ENCODE measurements at regions not wholly inside any gene's neighbourhood (a gene's known extent, or its start where the extent isn't known, plus 50 kb on each side); places are given as distances from the start of the nearest gene placed in this dataset.
"Not testable (repeated sequence)": the region's sequence is repeated elsewhere in the genome, so short reads cannot be mapped to it uniquely, and the experiment has no call there.

DNA sequence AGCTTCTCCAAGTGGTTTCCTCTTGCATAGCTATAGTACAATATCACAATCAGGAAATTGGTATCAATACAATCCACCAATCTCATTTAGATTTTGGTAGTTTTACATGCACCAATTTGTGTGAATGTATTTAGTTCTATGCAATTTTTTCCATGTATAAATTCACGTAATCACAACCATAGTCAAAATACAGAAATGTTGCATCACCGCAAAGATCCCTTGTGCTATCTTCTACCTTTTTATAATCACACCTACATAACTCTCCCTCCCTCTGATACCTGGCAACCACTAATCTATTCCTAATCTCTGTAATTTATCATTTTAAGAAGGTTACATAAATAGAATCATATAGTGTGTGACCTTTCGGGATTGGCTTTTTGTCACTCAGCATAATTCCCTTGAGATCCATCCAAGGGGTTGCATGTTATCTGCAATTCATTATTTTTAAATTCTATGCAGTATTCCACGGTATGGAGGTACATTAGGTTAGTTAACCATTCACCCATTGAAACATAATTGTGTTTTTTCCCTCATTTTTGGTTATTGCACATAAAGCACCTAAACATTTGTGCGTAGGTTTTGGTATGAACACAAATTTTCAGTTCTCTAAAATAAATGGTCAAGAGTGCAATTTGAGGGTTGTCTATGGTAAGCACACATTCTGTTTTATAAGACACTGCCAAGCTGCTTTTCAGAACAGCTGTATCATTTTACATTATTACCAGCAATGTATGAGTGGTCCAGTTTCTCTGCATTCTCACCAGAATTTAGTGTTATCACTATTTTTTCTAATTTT is 95.1 kb upstream of the SLC22A23 start:
- no peak for DNase-seq (ENCODE audit: low read depth)

DNA sequence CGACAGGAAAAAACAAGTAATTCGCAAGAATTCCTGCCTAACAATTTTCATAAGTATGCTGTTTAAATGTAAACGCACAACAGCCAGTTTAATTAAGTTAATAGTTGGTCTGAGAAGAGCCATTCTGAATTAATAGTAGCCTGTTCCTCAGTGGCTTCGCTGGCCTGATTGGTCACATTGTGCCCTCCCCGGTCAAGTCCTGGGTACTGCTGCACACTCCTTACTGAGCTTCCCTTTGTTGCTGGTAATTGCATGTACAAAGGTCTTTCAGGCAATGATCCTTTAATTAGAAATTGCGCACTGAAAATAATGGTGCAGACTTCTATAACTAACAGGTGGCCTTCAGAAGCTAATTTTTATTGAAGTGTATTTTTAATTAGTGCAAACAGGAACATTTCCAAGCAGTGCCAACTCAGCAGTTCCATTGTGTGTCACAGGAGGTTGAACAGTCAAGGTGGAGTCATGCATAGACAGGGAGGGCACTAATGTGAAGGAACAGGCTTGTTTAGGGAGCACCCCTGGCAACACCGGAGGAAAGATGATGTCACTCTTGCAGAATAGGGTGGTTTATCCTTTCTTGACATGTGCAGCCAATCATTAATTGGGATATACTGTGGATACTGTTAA is 92.6 kb upstream of the SLC22A23 start:
- DNase-seq (ENCODE audit: low read depth), result no peak

DNA sequence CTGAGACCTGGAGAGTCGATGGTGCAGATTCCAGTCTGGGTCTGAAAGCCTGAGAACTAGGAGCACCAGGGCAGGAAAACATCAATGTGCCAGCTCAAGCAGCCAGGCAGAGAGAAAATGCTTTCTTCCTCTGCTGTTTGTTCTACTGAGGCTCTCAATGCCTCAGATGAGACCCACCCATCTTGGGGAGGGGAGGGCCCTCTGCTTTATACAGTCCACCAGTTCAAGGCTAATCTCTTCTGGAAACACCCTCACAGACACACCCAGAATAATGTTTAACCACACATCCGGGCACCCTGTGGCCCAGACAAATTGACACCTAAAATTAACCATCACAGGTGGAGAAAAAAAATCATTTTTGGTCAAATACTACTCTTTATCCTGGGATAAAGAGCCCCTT is 89.3 kb upstream of the SLC22A23 start:
- DNase-seq (ENCODE audit: low read depth), result no peak

DNA sequence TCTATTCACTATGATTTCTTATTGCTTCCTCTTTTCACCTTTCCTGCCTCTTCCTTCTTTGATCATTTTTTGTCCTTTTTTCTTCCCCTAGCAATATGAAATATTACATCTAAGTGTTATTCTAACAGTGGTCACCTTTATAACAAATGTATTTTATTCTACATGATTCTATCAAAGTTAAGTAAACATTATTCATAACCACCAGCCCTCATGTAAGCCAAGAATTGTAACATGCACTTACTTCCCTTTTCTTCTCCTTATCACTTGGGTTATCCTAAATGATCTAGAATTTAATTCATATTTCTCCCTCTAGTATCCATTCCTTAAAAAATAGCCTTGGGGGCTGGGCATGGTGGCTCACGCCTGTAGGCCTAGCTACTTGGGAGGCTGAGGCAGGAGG is 88.3 kb upstream of the SLC22A23 start:
- no peak for DNase-seq (ENCODE audit: low read depth)

DNA sequence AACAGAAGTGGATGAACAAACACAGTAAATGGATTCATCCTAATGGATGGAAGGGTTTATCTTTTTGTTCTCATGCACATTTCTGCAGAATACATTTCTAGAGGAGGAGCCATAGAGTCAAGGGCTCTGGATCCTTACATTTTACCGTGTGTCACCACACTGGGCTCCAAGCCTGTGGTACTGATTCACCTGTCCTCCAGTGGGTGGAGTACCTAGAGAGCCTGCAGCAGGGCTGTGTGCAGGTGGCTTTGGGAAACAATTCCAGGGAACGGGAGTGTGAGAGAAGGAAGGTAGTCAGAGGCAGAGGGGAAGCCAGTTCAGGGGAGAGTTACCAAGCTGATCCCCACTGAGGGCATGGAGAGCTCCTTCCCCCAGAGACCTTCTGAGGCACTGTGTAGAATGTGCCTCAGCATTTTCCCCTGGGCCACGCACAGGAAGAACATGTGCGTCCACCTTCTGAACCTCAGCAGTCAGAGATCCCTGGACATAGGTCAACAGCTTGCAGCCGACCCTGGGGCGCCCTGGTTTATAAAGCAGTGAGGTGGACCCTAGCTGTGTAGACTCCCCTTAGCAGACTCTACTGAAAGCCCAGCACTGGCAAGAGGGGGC is 85.3 kb upstream of the SLC22A23 start:
- no peak for DNase-seq (ENCODE audit: low read depth)

DNA sequence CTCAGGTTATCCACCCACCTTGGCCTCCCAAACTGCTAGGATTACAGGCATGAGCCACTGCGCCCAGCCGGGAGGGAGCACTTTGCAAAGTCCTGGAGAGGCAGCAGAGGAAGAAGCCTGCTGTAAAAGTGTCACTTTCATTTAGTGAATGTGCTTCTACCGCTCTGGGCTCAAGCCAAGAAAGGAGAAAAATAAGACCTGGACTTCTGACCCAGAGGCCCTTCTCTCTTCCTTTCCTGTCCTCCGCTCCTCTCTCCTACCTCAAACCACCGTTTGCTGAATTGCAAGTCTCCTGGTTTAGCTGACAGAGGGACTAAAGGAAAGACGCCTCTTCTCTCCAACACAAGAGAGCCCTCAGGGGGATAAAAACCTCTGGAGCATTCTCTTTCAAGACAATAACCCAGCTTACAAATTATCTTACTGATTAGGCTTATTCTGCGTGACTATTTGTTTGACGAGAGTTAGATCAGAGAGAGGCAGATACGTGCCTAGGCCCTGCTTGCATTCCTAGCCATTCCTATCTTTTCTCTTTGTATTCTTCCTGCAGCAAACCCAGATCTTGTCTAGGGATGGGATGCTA is 84.2 kb upstream of the SLC22A23 start:
- DNase-seq (ENCODE audit: low read depth), result no peak

DNA sequence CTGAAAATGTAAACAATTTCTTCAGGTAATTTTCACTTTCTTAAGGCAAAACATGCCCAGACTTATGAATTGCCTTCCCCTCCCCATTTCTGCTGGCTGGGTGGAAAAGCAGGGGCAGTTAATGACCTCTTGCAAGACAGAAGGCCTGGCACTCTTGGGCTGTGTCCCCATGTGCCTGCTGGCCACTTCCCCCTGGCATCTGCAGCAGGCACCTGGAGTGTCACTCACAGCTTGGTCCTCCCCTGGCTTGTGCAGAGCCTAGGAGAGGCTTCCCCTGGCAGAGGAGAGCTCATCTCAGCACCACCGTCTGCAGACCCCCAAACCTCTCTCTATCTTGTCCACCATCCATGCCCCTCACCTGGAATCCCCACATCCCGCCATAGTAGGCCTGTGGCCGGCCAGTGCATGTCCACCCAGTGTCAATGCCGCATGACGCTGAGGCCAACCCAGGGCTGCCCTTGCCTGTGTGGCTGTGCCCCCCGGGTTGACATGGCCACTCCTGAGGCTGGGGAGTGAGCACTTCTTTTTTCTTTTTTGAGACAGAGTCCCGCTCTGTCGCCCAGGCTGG is 83.5 kb upstream of the SLC22A23 start:
- no peak for DNase-seq (ENCODE audit: low read depth)

DNA sequence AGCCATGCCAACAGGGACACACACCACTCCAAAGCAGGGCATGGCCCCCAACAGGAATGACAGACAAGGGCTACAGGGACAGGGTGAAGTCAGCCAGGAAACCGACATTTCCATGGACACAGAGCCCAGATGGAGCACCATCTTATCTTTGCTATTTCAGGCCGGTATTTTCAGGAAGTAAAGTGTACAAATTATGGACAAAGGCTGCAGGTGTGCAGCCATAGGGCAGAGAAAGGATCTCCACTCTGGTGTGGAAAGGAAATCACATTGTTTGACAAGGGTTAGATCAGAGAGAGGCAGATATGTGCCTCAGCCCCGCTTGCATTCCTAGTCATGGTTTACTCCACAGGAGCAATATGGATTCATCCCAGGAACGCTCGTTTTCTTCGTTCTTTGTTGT is 81.7 kb upstream of the SLC22A23 start:
- no peak for DNase-seq (ENCODE audit: low read depth)

DNA sequence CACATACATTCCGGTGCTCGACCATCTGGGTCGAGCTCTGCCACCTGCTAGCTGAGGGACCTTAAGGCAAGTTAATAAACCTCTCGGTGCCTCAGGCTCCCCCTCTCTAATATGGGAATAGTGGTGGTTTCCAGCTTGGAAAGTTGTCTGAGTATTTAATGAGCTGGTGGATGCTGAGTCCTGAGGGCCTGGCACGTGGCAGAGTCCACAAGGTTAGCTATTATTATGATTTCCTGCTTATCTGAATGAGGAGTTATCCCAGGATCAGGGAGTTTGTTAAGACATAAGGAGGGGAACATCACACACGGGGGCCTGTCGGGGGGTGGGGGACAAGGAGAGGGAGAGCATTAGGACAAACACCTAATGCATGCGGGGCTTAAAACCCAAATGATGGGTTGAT is 80.1 kb upstream of the SLC22A23 start:
- no peak for DNase-seq (ENCODE audit: low read depth)

DNA sequence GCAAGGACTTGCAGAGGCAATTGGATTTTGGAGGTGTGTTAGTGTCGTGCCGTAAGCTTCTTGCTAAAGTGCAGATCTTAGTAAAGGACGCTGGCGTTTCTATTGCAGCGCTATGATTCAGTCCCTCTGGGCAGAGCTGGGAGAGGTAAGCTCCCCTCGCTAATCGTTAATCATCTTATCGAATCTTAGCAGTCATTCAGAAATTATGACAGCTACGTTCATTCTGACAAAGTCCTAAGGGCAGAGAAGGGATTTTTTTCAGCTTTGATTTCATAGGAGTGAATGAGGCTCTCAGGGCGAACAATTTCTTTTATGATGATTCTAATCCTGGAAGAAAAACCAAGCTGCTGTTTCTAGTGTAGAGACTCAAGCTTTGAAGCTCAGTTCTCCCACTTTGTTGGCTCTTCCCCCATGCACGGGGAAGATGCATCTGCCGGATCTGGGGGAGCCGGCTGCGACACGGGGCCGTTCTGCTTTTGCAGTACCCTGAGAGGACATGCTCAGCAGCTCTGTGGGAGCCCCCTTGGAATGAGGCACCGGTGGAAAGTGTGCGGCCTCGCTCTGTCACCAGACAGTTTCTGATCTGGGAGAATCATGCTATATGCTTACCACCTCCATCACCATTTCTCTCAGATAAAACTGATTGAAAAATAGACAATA is 79.1 kb upstream of the SLC22A23 start:
- no peak for DNase-seq (ENCODE audit: low read depth)

DNA sequence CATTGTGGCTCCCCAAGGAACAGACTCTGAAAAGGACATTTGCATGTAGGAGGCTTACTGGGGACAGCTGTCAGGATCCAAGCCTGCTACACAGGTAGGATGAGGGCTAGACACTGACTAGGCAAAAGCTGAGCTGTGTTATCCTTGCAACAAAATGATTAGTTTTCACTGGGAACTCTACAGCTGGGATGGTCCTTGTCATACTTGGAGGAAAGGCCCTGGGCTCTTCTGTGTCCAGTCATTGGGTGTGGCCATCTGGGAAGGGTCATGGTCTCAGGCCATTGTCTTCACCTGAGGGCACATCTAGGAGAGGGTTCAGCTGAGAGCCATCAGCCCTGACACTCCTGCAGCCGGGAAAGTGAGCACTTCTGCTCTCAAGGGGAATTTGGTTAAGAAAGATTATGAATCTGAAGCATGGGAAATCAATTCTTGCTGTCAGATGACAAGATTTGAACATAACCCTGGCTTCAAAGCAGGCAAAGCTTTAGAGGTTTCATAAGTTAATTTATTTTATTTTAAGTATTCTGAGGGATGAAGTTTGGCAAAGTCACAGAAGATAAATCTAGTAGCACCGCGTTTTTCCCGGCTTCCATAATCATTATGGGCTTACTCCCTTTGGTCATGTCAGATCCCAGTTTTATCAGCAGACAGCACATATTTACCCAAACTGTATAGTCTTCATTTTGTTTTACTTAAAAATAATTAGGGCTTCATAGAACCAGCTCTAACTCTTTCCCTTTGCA is 78.4 kb upstream of the SLC22A23 start:
- no peak for DNase-seq (ENCODE audit: low read depth)

DNA sequence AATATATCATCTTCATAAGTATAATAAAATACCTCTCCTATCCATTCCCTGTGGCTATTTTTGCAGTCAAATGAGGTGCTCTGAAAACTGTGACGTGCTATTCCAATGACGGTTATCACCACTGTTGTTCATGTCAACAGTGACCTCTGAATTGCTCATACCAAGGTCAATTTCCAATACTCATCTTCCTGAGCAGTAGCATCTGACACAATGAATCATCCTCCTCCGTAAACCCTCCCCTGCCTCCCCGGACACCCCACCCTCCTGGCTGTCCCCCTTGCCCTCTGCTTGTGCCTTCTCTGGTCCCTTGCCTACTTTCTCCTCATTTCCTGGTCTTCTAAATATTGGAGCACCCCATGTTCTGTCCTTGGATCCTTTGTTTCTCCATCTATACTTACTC is 77.7 kb upstream of the SLC22A23 start:
- no peak for DNase-seq (ENCODE audit: low read depth)

DNA sequence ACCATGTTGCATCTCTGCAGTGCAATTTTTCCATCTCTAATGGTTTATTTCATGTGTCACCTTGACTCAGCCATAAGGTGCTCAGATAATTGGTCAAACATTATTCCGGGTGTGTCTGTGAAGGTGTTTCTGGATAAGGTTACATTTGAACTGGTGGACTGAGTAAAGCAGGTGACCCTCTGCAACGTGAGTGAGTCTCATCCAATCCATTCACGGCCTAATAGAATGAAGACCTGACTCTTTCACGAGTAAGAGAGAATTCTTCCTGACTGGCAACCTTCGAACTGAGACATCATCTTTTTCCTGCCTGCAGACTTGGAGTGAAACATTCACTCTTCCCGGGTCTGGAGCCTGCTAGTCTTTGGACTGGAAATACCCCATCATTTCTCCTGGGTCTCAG is 77.1 kb upstream of the SLC22A23 start:
- DNase-seq (ENCODE audit: low read depth), result no peak

DNA sequence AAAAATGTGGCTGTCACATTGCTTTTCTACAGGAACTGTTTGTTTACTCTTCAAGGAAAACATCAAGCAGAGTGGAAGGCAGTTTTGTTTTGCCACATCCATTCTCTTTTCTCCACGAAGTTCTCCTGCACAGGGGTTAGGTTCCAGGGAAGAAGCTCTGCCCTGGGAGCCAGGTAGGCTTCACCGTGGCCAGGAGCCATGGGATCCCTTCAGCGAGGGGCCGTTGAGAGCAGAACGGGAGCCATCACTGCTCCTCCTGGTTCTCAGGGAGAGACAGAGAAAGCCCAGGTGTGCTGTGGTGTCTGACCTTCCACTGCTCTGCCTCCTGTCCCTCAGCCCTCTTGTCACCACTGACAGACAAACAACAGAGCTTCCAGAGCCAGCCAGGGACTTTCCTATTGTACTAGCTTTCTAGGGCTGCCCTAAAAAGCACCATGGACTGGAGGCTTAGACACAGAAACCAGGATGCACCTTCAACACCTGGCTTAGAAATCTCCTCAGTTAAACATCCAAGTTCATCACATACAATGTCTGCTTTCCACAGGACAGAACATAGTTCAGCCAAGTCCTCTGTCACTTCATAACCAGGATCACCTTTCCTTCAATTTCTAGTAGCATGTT is 75.6 kb upstream of the SLC22A23 start:
- no peak for DNase-seq (ENCODE audit: low read depth)

DNA sequence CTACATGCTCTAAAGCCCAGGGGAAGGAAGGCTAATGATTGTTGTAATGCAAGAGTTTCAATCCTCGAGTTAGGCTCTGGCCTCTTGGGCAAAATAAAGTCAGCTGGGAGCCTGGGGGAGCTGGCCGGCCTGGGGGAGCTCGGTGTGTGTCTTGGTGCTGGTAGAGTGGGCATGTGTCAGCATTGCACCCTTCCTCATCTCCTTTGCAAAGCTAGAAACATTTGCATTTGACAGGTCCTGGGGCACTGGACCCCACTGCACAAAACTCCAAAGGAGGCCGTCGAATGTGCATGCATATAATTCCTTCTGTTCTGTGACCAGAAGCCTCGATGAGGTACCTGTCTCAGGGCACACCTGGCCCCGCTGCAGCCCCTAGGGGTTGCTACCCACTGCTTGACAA is 74.6 kb upstream of the SLC22A23 start:
- no peak for DNase-seq (ENCODE audit: low read depth)

DNA sequence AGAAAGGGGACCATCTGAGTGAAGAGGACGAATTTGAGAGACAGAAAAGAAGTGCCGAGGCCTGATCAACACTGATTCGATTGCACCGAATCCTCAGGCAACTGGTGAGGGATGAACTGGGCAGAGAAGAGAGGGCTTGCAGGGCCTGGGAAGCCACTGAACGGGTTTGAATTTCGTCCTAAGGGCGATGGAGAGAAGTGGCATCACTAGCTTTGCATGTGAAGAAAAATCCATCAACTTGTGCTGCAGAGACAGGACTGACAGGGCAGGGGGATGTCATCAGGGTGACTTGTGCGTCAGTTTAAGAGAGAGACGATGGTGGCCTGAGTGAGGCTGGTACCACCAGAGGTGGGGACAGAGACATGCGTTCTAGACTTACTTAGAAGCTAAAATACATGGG is 73.7 kb upstream of the SLC22A23 start:
- no peak for DNase-seq (ENCODE audit: low read depth)

DNA sequence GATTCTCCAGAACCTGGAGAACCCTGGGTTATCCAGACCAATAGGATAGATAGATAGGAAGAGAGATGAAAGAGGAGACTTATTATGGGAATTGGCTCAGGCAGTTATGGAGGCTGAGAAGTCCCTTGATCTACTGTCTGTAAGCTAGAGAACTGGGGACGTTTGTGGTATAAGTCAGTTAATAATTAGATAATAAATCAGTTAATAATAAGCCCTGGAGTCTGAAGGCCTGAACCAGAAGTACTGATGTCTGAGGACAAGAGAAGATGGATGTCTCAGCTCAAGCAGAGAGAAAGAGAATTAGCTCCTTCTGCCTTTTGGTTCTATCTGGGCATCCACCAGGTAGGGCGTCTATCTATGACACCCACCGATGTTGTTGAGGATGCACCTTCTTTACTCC is 72.9 kb upstream of the SLC22A23 start:
- DNase-seq (ENCODE audit: low read depth), result no peak

DNA sequence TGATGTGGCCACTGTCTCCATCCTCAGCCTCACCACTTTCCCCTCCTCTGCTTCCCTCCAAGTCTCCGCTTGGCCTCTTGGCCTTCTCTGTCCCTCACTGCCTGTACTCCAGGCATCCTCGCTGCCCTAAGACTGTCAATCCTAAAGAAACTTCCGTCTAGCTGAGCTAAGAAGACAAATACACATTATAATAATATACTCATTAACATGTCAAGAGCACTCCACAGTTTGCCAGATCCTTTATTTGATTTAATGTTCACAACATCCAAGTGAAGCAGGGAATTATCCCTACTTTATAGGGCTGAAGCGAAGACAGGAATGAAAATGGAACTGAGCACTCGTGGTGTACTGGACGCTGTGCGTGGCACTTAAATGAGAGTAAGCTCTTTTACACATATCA is 72.4 kb upstream of the SLC22A23 start:
- DNase-seq (ENCODE audit: low read depth), result no peak

DNA sequence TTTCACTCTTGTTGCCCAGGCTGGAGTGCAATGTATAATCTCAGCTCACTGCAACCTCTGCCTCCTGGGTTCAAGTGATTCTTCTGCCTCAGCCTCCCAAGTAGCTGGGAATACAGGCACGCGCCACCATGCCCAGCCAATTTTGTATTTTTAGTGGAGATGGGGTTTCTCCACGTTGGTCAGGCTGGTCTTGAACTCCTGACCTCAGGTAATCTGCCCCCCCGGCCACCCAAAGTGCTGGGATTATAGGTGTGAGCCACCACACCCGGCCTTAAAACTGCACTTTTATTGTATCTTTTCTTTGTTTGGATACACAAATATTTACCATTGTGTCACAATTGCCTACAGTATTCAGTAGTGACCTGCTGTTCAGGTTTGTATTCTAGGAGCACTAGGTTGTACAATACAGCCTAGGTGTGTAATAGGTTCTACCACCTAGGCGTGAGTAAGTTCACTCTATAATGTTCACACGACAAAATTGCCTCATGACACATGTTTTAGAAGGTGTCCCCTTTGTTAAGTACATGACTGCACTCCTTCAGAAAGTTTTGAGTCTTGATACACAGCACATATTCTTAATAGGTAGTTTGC is 71.3 kb upstream of the SLC22A23 start:
- not testable (repeated sequence) for DNase-seq (ENCODE audit: low read depth)

DNA sequence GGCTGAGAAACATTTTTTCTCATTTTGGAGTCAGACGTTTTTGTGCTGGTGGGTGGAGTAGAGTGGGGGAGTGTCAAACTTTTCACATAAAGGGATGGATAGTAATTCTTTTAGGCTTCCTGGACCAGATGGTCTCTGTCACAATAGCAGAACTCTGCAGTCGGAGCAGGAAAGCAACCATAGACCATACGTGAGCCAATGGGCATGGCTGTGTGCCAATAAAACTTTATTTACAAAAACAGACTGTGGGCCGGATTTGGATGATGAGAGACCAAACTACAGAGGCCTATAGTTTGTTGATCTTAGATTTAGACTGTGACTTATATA is 70.8 kb upstream of the SLC22A23 start:
- DNase-seq (ENCODE audit: low read depth), result no peak

Measured in stimulated activated CD8-positive, alpha-beta memory T cell treated with anti-CD3 and anti-CD28 coated beads, Interleukin-12 subunit alpha, Interleukin-12 subunit beta, amount 100 ng/mL, for 1 hour (primary cell).